H9 (cell line): ENCODE measurements at regions not wholly inside any gene's neighbourhood (a gene's known extent, or its start where the extent isn't known, plus 50 kb on each side); places are given as distances from the start of the nearest gene placed in this dataset.

ENCODE experiments used
- DNase-seq: peaks from one replicate; pipeline ENCODE4 v3.0.0-alpha.2; 2017
- H2AFZ ChIP-seq: one replicate; pipeline ENCODE4 v1.6.1; 2013; ENCODE audit warnings: mild to moderate bottlenecking, low read length, control low read depth, moderate library complexity
- H2AK5ac ChIP-seq: 2 replicates; pipeline ENCODE4 v1.6.1; 2013; ENCODE audit warnings: low read length, control low read depth, mixed read lengths; ENCODE audit not compliant: insufficient read length
- H2BK120ac ChIP-seq: one replicate; pipeline ENCODE4 v1.6.1; 2013; ENCODE audit warnings: low read depth, mild to moderate bottlenecking, low read length, control low read depth, inconsistent platforms; ENCODE audit not compliant: poor library complexity, severe bottlenecking
- H2BK12ac ChIP-seq: 2 replicates; pipeline ENCODE4 v1.6.1; 2013; ENCODE audit warnings: low read length, control low read depth, mixed read lengths, low read depth; ENCODE audit not compliant: insufficient read length
- H2BK15ac ChIP-seq: 2 replicates; pipeline ENCODE4 v1.6.1; 2013; ENCODE audit warnings: low read depth, low read length, control low read depth
- H2BK20ac ChIP-seq: one replicate; pipeline ENCODE4 v1.6.1; 2013; ENCODE audit warnings: low read depth, mild to moderate bottlenecking, low read length, control low read depth, inconsistent platforms; ENCODE audit not compliant: poor library complexity, severe bottlenecking
- H2BK5ac ChIP-seq: 2 replicates; pipeline ENCODE4 v1.6.1; 2013; ENCODE audit warnings: low read length, control low read depth, mixed read lengths; ENCODE audit not compliant: insufficient read length
- H3K14ac ChIP-seq: 2 replicates; pipeline ENCODE4 v1.6.1; 2013; ENCODE audit warnings: low read length, control low read depth; ENCODE audit not compliant: insufficient read depth
- H3K18ac ChIP-seq: 2 replicates; pipeline ENCODE4 v1.6.1; 2013; ENCODE audit warnings: low read depth, mild to moderate bottlenecking, mixed read lengths, low read length, control low read depth; ENCODE audit not compliant: insufficient read length
- H3K23ac ChIP-seq: 2 replicates; pipeline ENCODE4 v1.6.1; 2013; ENCODE audit warnings: low read length, control low read depth, mixed read lengths, low read depth; ENCODE audit not compliant: insufficient read length
- H3K23me2 ChIP-seq: 2 replicates; pipeline ENCODE4 v1.6.1; 2013; ENCODE audit warnings: low read depth, mild to moderate bottlenecking, mixed read lengths, low read length, control low read depth; ENCODE audit not compliant: insufficient read length, poor library complexity, severe bottlenecking
- H3K27ac ChIP-seq: 2 replicates; pipeline ENCODE4 v1.5.1; 2013; ENCODE audit warnings: low read length, control low read depth, mixed read lengths, low read depth; ENCODE audit not compliant: insufficient read length
- H3K27me3 ChIP-seq: 2 replicates; pipeline ENCODE4 v1.6.1; 2013; ENCODE audit warnings: low read length, control low read depth, inconsistent platforms; ENCODE audit not compliant: insufficient read depth
- H3K4ac ChIP-seq: 2 replicates; pipeline ENCODE4 v1.6.1; 2013; ENCODE audit warnings: low read depth, mild to moderate bottlenecking, control low read depth, inconsistent platforms, low read length, moderate library complexity
- H3K4me1 ChIP-seq: 2 replicates; pipeline ENCODE4 v1.6.1; 2013; ENCODE audit warnings: low read length, control low read depth, inconsistent platforms; ENCODE audit not compliant: insufficient read depth
- H3K4me2 ChIP-seq: 2 replicates; pipeline ENCODE4 v1.6.1; 2013; ENCODE audit warnings: low read length, control low read depth, mixed read lengths; ENCODE audit not compliant: insufficient read length, insufficient read depth
- H3K56ac ChIP-seq: 2 replicates; pipeline ENCODE4 v1.6.1; 2013; ENCODE audit warnings: low read depth, mild to moderate bottlenecking, mixed read lengths, low read length, control low read depth; ENCODE audit not compliant: insufficient read length
- H3K79me1 ChIP-seq: 2 replicates; pipeline ENCODE4 v1.6.1; 2013; ENCODE audit warnings: low read depth, mild to moderate bottlenecking, moderate library complexity, low read length, control low read depth, inconsistent platforms; ENCODE audit not compliant: insufficient read depth, poor library complexity, severe bottlenecking
- H3K79me2 ChIP-seq: 2 replicates; pipeline ENCODE4 v1.6.1; 2013; ENCODE audit warnings: low read length, control low read depth, inconsistent platforms; ENCODE audit not compliant: insufficient read depth
- H3K9ac ChIP-seq: 2 replicates; pipeline ENCODE4 v1.6.1; 2013; ENCODE audit warnings: low read length, control low read depth, mixed read lengths; ENCODE audit not compliant: insufficient read length; ENCODE audit errors: extremely low read depth
- H3K9me3 ChIP-seq: one replicate; pipeline ENCODE4 v1.6.1; 2013; ENCODE audit warnings: low read depth, low read length, inconsistent platforms; ENCODE audit not compliant: control insufficient read depth
- H3T11ph ChIP-seq: one replicate; pipeline ENCODE4 v1.6.1; 2013; ENCODE audit warnings: mild to moderate bottlenecking, low read length, control low read depth, inconsistent platforms
- H4K20me1 ChIP-seq: one replicate; pipeline ENCODE4 v1.6.1; 2013; ENCODE audit not compliant: control insufficient read depth, insufficient read length, insufficient read depth
- H4K5ac ChIP-seq: 2 replicates; pipeline ENCODE4 v1.6.1; 2013; ENCODE audit warnings: low read depth, mild to moderate bottlenecking, mixed read lengths, low read length, control low read depth; ENCODE audit not compliant: insufficient read length
- H4K8ac ChIP-seq: replicated peaks from 2 replicates; pipeline ENCODE4 v1.6.1; 2013; ENCODE audit warnings: low read length, control low read depth, mixed read lengths, low read depth; ENCODE audit not compliant: insufficient read length
- H4K91ac ChIP-seq: 2 replicates; pipeline ENCODE4 v1.6.1; 2013; ENCODE audit warnings: low read depth, mild to moderate bottlenecking, moderate library complexity, mixed read lengths, low read length, control low read depth; ENCODE audit not compliant: insufficient read length
- H3K27ac Mint-ChIP-seq, 3 experiments: 2 replicates in 2 of 3; 3 replicates in 1 of 3; pipeline ENCODE4 v1.8.0; 2020 to 2021; ENCODE audit warnings: mixed read lengths in 3 of 3, mild to moderate bottlenecking in 1 of 3, moderate library complexity in 1 of 3
- H3K27me3 Mint-ChIP-seq: 2 replicates; pipeline ENCODE4 v1.8.0; 2021; ENCODE audit warnings: low read depth, mild to moderate bottlenecking, moderate library complexity, mixed read lengths
- H3K36me3 Mint-ChIP-seq, 3 experiments: 2 replicates in 2 of 3; 3 replicates in 1 of 3; pipeline ENCODE4 v1.8.0; 2020 to 2021; ENCODE audit warnings: low read depth in 3 of 3, mixed read lengths in 3 of 3; ENCODE audit not compliant: insufficient read depth in 1 of 3
- H3K4me1 Mint-ChIP-seq, 2 experiments: 2 replicates each; pipeline ENCODE4 v1.8.0; 2020; ENCODE audit warnings: mixed read lengths in 2 of 2
- H3K4me3 Mint-ChIP-seq, 2 experiments: 2 replicates in 1 of 2; 3 replicates in 1 of 2; pipeline ENCODE4 v1.8.0; 2020 to 2021; ENCODE audit warnings: mild to moderate bottlenecking in 2 of 2, mixed read lengths in 2 of 2, moderate library complexity in 1 of 2
- H3K9me3 Mint-ChIP-seq, 2 experiments: 2 replicates in 1 of 2; 3 replicates in 1 of 2; pipeline ENCODE4 v1.8.0; 2020; ENCODE audit warnings: mild to moderate bottlenecking in 2 of 2, mixed read lengths in 2 of 2, moderate library complexity in 1 of 2
- WGBS: extraction: QIAGEN DNeasy Blood & Tissue Kit; methylation state at CpG from one replicate; pipeline ENCODE4 v1.1.7; 2013; ENCODE audit warnings: missing lambda C conversion rate, low lambda C conversion rate, mixed read lengths; ENCODE audit not compliant: insufficient read length; ENCODE audit errors: extremely low coverage; 5-methylcytosine and 5-hydroxymethylcytosine counted together
- TF ChIP-seq, protein P1 (sequence below): fragments of 200-600 bp; sonication (generic); conservative IDR thresholded peaks from 3 replicates; pipeline ENCODE4 v1.8.0; 2021; ENCODE audit warnings: antibody characterized with exemption, mild to moderate bottlenecking

DNA sequence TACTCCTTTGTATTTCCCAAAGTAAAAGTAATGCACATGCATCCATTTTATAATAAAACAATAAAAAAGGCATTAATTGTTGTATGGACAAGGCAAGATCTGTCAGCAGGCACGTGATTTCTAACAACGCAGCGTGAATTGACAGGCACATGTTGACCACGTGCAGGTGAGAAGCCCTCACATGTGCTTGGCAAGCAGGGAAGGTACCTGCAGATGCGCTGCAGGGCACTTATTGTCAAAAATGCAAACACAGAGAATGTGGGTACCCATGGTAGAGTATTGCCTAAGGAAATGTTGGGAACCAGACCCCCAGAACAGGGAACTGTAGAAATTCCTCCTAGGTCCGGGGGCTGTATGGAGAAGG, 515.0 kb upstream of the HS6ST1 start:
- WGBS: no CpG with 5 or more reads among the region's 6 CpGs

More for the DNA sequence above, 515.0 kb upstream of the HS6ST1 start:
- no peaks in the 10 kb centered on the region for H4K20me1 ChIP-seq
- DNase-seq: no peak
- no peak overlapping the region for H3K4me2 ChIP-seq
- no peak overlapping the region for H2AFZ ChIP-seq
- no peaks in the 10 kb centered on the region for H3K23me2 ChIP-seq
- no peak overlapping the region for H3T11ph ChIP-seq
- Mint-ChIP-seq H3K27me3 (peaks cover 6% of the 10 kb centered on the region), H3K4me3 (no peak overlapping the region), H3K4me1 (peaks cover 7 to 11% of the 10 kb centered on the region in 2 experiments), H3K9me3 (no peaks in the 10 kb centered on the region; a peak in 1 of 5 replicates), H3K27ac (no peak overlapping the region; a peak in 1 of 7 replicates), H3K36me3 (no peaks in the 10 kb centered on the region)
- no peaks in the 10 kb centered on the region for H3K27me3 ChIP-seq
- no peak overlapping the region for H2BK12ac ChIP-seq
- H3K56ac ChIP-seq: no peak overlapping the region
- H4K91ac ChIP-seq: no peak overlapping the region
- H3K18ac ChIP-seq: no peak overlapping the region
- H3K27ac ChIP-seq: no peak overlapping the region
- H2BK120ac ChIP-seq: no peak overlapping the region
- H3K4me1 ChIP-seq: peaks cover 3% of the 10 kb centered on the region; the same call in 1 of the 2 replicates
- H3K23ac ChIP-seq: no peak overlapping the region
- H2AK5ac ChIP-seq: no peak overlapping the region
- no peak overlapping the region for H2BK5ac ChIP-seq
- TF ChIP-seq, protein P1, sequence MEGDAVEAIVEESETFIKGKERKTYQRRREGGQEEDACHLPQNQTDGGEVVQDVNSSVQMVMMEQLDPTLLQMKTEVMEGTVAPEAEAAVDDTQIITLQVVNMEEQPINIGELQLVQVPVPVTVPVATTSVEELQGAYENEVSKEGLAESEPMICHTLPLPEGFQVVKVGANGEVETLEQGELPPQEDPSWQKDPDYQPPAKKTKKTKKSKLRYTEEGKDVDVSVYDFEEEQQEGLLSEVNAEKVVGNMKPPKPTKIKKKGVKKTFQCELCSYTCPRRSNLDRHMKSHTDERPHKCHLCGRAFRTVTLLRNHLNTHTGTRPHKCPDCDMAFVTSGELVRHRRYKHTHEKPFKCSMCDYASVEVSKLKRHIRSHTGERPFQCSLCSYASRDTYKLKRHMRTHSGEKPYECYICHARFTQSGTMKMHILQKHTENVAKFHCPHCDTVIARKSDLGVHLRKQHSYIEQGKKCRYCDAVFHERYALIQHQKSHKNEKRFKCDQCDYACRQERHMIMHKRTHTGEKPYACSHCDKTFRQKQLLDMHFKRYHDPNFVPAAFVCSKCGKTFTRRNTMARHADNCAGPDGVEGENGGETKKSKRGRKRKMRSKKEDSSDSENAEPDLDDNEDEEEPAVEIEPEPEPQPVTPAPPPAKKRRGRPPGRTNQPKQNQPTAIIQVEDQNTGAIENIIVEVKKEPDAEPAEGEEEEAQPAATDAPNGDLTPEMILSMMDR: no peak
- no peak overlapping the region for H2BK15ac ChIP-seq
- H4K8ac ChIP-seq: no peak overlapping the region
- no peaks in the 10 kb centered on the region for H3K79me2 ChIP-seq
- H3K14ac ChIP-seq: no peak overlapping the region
- no peak overlapping the region for H3K9ac ChIP-seq
- no peak overlapping the region for H2BK20ac ChIP-seq
- H3K4ac ChIP-seq: no peak overlapping the region
- no peaks in the 10 kb centered on the region for H3K79me1 ChIP-seq
- H3K9me3 ChIP-seq: no peaks in the 10 kb centered on the region
- H4K5ac ChIP-seq: no peak overlapping the region
